ENCODE measurements at regions not wholly inside any gene's neighbourhood (a gene's known extent, or its start where the extent isn't known, plus 50 kb on each side); places are given as distances from the start of the nearest gene placed in this dataset.

GRCh38 chr1:88371436-88372023 lies 312.5 kb upstream of the PKN2 start:
- DNase-seq (ENCODE audit: low read depth in 2 of 2), result no peak

- no peak for DNase-seq (ENCODE audit: low read depth in 2 of 2)
Measured at GRCh38 chr1:88375977-88376376, 308.1 kb upstream of the PKN2 start.

- no peak for DNase-seq (ENCODE audit: low read depth in 2 of 2)
Measured at GRCh38 chr1:88376421-88376820, 307.7 kb upstream of the PKN2 start.

GRCh38 chr1:88378560-88378959 lies 305.5 kb upstream of the PKN2 start:
- no peak for DNase-seq (ENCODE audit: low read depth in 2 of 2)

GRCh38 chr1:88394958-88395357 lies 289.1 kb upstream of the PKN2 start:
- DNase-seq (ENCODE audit: low read depth in 2 of 2), result no peak

GRCh38 chr1:88398338-88398737 lies 285.7 kb upstream of the PKN2 start:
- no peak for DNase-seq (ENCODE audit: low read depth in 2 of 2)

- no peak for DNase-seq (ENCODE audit: low read depth in 2 of 2)
Measured at GRCh38 chr1:88399690-88400089, 284.4 kb upstream of the PKN2 start.

GRCh38 chr1:88401313-88401712 lies 282.8 kb upstream of the PKN2 start:
- no peak for DNase-seq (ENCODE audit: low read depth in 2 of 2)

- no peak for DNase-seq (ENCODE audit: low read depth in 2 of 2)
Measured at GRCh38 chr1:88404582-88404981, 279.5 kb upstream of the PKN2 start.

GRCh38 chr1:88407248-88407647 lies 276.8 kb upstream of the PKN2 start:
- DNase-seq (ENCODE audit: low read depth in 2 of 2), result no peak

- no peak for DNase-seq (ENCODE audit: low read depth in 2 of 2)
Measured at GRCh38 chr1:88421997-88422396, 262.1 kb upstream of the PKN2 start.

- no peak for DNase-seq (ENCODE audit: low read depth in 2 of 2)
Measured at GRCh38 chr1:88433556-88433955, 250.5 kb upstream of the PKN2 start.

- no peak for DNase-seq (ENCODE audit: low read depth in 2 of 2)
Measured at GRCh38 chr1:88434836-88435235, 249.2 kb upstream of the PKN2 start.

GRCh38 chr1:88441022-88441421 lies 243.1 kb upstream of the PKN2 start:
- no peak for DNase-seq (ENCODE audit: low read depth in 2 of 2)

GRCh38 chr1:88451856-88452255 lies 232.2 kb upstream of the PKN2 start:
- no peak for DNase-seq (ENCODE audit: low read depth in 2 of 2)

GRCh38 chr1:88453295-88453694 lies 230.8 kb upstream of the PKN2 start:
- no peak for DNase-seq (ENCODE audit: low read depth in 2 of 2)

GRCh38 chr1:88454781-88455180 lies 229.3 kb upstream of the PKN2 start:
- DNase-seq (ENCODE audit: low read depth in 2 of 2), result no peak

- no peak for DNase-seq (ENCODE audit: low read depth in 2 of 2)
Measured at GRCh38 chr1:88455621-88456256, 228.3 kb upstream of the PKN2 start.

GRCh38 chr1:88457197-88457596 lies 226.9 kb upstream of the PKN2 start:
- no peak for DNase-seq (ENCODE audit: low read depth in 2 of 2)

GRCh38 chr1:88461007-88461406 lies 223.1 kb upstream of the PKN2 start:
- DNase-seq (ENCODE audit: low read depth in 2 of 2), result no peak

GRCh38 chr1:88462096-88462487 lies 222.0 kb upstream of the PKN2 start:
- no peak for DNase-seq (ENCODE audit: low read depth in 2 of 2)

GRCh38 chr1:88462488-88463261 lies 221.4 kb upstream of the PKN2 start:
- no peak for DNase-seq (ENCODE audit: low read depth in 2 of 2)

GRCh38 chr1:88463401-88463985 lies 220.6 kb upstream of the PKN2 start:
- no peak for DNase-seq (ENCODE audit: low read depth in 2 of 2)
